Keratinocyte (primary cell): ENCODE measurements at regions not wholly inside any gene's neighbourhood (a gene's known extent, or its start where the extent isn't known, plus 50 kb on each side); places are given as distances from the start of the nearest gene placed in this dataset.

Experiments
- DNase-seq: peaks from one replicate; pipeline ENCODE4 v3.0.0-alpha.2; 2011; ENCODE audit warnings: low read depth, missing footprints, low spot score
- FAIRE-seq: peaks from 2 replicates; lab custom pipeline; 2011; peaks lifted over from hg19 to GRCh38; lab: Jason Lieb, UNC
- H2AFZ ChIP-seq: 2 replicates; pipeline ENCODE4 v1.6.0; 2012; ENCODE audit warnings: low read length, control low read depth, inconsistent platforms; ENCODE audit not compliant: control insufficient read depth
- H3K27ac ChIP-seq: 2 replicates; pipeline ENCODE4 v1.5.1; 2011; ENCODE audit warnings: low read length; ENCODE audit not compliant: control insufficient read depth, insufficient read depth
- H3K27me3 ChIP-seq: 3 replicates; pipeline ENCODE4 v1.6.0; 2011; ENCODE audit warnings: low read length; ENCODE audit not compliant: control insufficient read depth, insufficient read depth; ENCODE audit errors: extremely low read depth
- H3K36me3 ChIP-seq, 2 experiments: 2 replicates in 1 of 2; 3 replicates in 1 of 2; pipeline ENCODE4 v1.5.1; 2011; ENCODE audit warnings: low read length in 2 of 2, mild to moderate bottlenecking in 1 of 2; ENCODE audit not compliant: control insufficient read depth in 2 of 2, insufficient read depth in 2 of 2; ENCODE audit errors: extremely low read depth in 1 of 2
- H3K4me1 ChIP-seq: 3 replicates; pipeline ENCODE4 v1.5.1; 2011; ENCODE audit warnings: low read length; ENCODE audit not compliant: control insufficient read depth, insufficient read depth; ENCODE audit errors: extremely low read depth
- H3K4me2 ChIP-seq: 3 replicates; pipeline ENCODE4 v1.6.0; 2011; ENCODE audit warnings: low read depth, low read length; ENCODE audit not compliant: control insufficient read depth, insufficient read depth; ENCODE audit errors: extremely low read depth
- H3K4me3 ChIP-seq, 3 experiments: fragments of 200-600 bp in 1 of 3; sonication (generic) in 1 of 3; 2 replicates in 2 of 3; 3 replicates in 1 of 3; pipeline ENCODE4 v1.5.1; 2011 to 2016; ENCODE audit warnings: low read length in 3 of 3, mild to moderate bottlenecking in 3 of 3, control low read depth in 2 of 3, inconsistent platforms in 1 of 3, low read depth in 1 of 3, mixed read lengths in 1 of 3, mixed run types in 1 of 3, moderate library complexity in 1 of 3; ENCODE audit not compliant: control insufficient read depth in 2 of 3, insufficient read depth in 2 of 3; ENCODE audit errors: extremely low read depth in 1 of 3
- H3K79me2 ChIP-seq: 2 replicates; pipeline ENCODE4 v1.6.0; 2012; ENCODE audit warnings: low read length; ENCODE audit not compliant: control insufficient read depth, insufficient read depth
- H3K9ac ChIP-seq: 3 replicates; pipeline ENCODE4 v1.6.0; 2011; ENCODE audit warnings: low read length; ENCODE audit not compliant: control insufficient read depth, insufficient read depth; ENCODE audit errors: extremely low read depth
- H3K9me1 ChIP-seq: 3 replicates; pipeline ENCODE4 v1.6.0; 2011; ENCODE audit warnings: low read length; ENCODE audit not compliant: control insufficient read depth, insufficient read depth; ENCODE audit errors: extremely low read depth
- H3K9me3 ChIP-seq: 2 replicates; pipeline ENCODE4 v1.5.1; 2012; ENCODE audit warnings: low read depth, low read length; ENCODE audit not compliant: control insufficient read depth
- H4K20me1 ChIP-seq: 3 replicates; pipeline ENCODE4 v1.6.0; 2011; ENCODE audit warnings: low read length; ENCODE audit not compliant: control insufficient read depth, insufficient read depth; ENCODE audit errors: extremely low read depth
- CTCF ChIP-seq, 3 experiments: IDR thresholded peaks in 1 of 3; conservative IDR thresholded peaks in 1 of 3; optimal IDR thresholded peaks in 1 of 3; 2 replicates in 2 of 3; 3 replicates in 1 of 3; pipeline versions ENCODE3 to v1.5.1; 2011; ENCODE audit warnings: low read length in 3 of 3, mild to moderate bottlenecking in 3 of 3, moderate library complexity in 2 of 3, control low read depth in 1 of 3, inconsistent platforms in 1 of 3; ENCODE audit not compliant: insufficient read depth in 2 of 3; ENCODE audit errors: extremely low read depth in 1 of 3
- EZH2 ChIP-seq: IDR thresholded peaks from one replicate; pipeline ENCODE4 v1.6.1; 2012; ENCODE audit warnings: inconsistent platforms, mild to moderate bottlenecking, low read length, moderate library complexity
- dilution Hi-C: fragments of 300-500 bp; cut with MboI; formaldehyde crosslinking; loops from one replicate; pipeline ENCODE4 v1.7.0; 2020; ENCODE audit warnings: low sequenced_read_pairs; ENCODE audit not compliant: extremely low pct_ligation_motif_present

- Histone ChIP-seq H2AFZ (no peak overlapping the region), H3K79me2 (no peaks in the 10 kb centered on the region), H3K4me2 (no peak overlapping the region), H3K36me3 (no peaks in the 10 kb centered on the region), H3K9ac (no peak overlapping the region), H4K20me1 (no peaks in the 10 kb centered on the region), H3K4me1 (no peaks in the 10 kb centered on the region), H3K27ac (no peak overlapping the region), H3K9me1 (no peaks in the 10 kb centered on the region), H3K9me3 (peaks cover 2% of the 10 kb centered on the region), H3K4me3 (no peak overlapping the region), H3K27me3 (no peaks in the 10 kb centered on the region)
- TF ChIP-seq CTCF (optimal IDR thresholded peaks at IDR 0.05 in 1 of 3, IDR thresholded peaks at IDR 0.05 in 1 of 3, conservative IDR thresholded peaks at IDR 0.05 in 1 of 3; ENCODE audit: extremely low read depth in 1 of 3, insufficient read depth in 2 of 3, low read length in 3 of 3): no peak
- TF ChIP-seq EZH2: no peak
- dilution Hi-C loops: no loop called here
- FAIRE-seq (no peak), DNase-seq (no peak)
Observed at GRCh38 chr2:147408357-147408756, 436.5 kb upstream of the ACVR2A start.

GRCh38 chr2:147405651-147406050 lies 439.2 kb upstream of the ACVR2A start:
- TF ChIP-seq CTCF (optimal IDR thresholded peaks at IDR 0.05 in 1 of 3, IDR thresholded peaks at IDR 0.05 in 1 of 3, conservative IDR thresholded peaks at IDR 0.05 in 1 of 3; ENCODE audit: extremely low read depth in 1 of 3, insufficient read depth in 2 of 3, low read length in 3 of 3) (no peak), EZH2 (no peak)
- Histone ChIP-seq H3K9me3 (peaks cover 2% of the 10 kb centered on the region), H4K20me1 (no peaks in the 10 kb centered on the region), H3K9ac (no peak overlapping the region), H3K4me3 (no peak overlapping the region), H3K4me1 (no peaks in the 10 kb centered on the region), H3K4me2 (no peak overlapping the region), H3K36me3 (no peaks in the 10 kb centered on the region), H3K9me1 (no peaks in the 10 kb centered on the region), H3K27me3 (no peaks in the 10 kb centered on the region), H3K27ac (no peak overlapping the region), H3K79me2 (no peaks in the 10 kb centered on the region), H2AFZ (no peak overlapping the region)
- dilution Hi-C loops: no loop called here
- no peak for FAIRE-seq
- DNase-seq: no peak
